Stromal cell of bone marrow (primary cell): ENCODE measurements at regions not wholly inside any gene's neighbourhood (a gene's known extent, or its start where the extent isn't known, plus 50 kb on each side); places are given as distances from the start of the nearest gene placed in this dataset.

Experiments used
- DNase-seq: peaks from one replicate; pipeline ENCODE4 v3.0.0-alpha.2; 2012; ENCODE audit warnings: low read depth

- no peak for DNase-seq
Observed at GRCh38 chr3:8825153-8825825, 55.9 kb upstream of the OXTR start.

DNA sequence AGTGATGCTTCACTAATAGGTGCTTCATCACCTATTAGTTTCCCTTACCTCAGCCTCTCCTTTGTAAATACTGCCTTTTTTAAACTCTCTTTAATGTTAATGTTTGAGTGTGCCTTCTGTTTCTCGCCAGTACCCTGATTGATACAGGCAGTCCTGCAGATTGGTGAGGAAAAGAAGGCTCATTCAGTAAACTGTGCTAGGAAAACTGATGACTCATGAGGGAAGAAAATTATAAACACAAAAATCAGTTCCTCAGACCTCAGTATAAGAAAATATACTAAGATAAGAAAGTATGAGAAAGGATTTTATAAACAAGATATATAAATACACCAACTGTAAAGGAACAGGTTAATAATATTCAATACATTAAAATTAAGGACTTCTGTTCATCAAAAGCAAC lies 54.8 kb upstream of the OXTR start:
- DNase-seq, result no peak

GRCh38 chr3:8822141-8822540 lies 52.7 kb upstream of the OXTR start:
- DNase-seq, result peak; percentile 23
